ENCODE measurements at regions not wholly inside any gene's neighbourhood (a gene's known extent, or its start where the extent isn't known, plus 50 kb on each side); places are given as distances from the start of the nearest gene placed in this dataset.
"Not testable (repeated sequence)": the region's sequence is repeated elsewhere in the genome, so short reads cannot be mapped to it uniquely, and the experiment has no call there.

GRCh38 chr22:33160525-33160924, 102.3 kb upstream of the SYN3 start:
- no peak overlapping the region for H3K23ac ChIP-seq (ENCODE audit: low read length)
- H2AK5ac ChIP-seq (ENCODE audit: low read length) = no peak overlapping the region
- H3K9me3 ChIP-seq (ENCODE audit: insufficient read depth, low read depth, low read length) = peaks cover 3% of the 10 kb centered on the region
- H3K14ac ChIP-seq (ENCODE audit: low read length) = no peak overlapping the region
- H3K4ac ChIP-seq (ENCODE audit: low read depth, low read length) = no peak overlapping the region
- no peak overlapping the region for H3K27ac ChIP-seq (ENCODE audit: low read depth, low read length)
- H3K4me3 ChIP-seq (ENCODE audit: low read depth, low read length) = no peak overlapping the region
- no peak overlapping the region for H2BK12ac ChIP-seq (ENCODE audit: low read length)
- H3K79me1 ChIP-seq (ENCODE audit: low read length) = no peaks in the 10 kb centered on the region
- DNase-seq = no peak
- H3K4me1 ChIP-seq (ENCODE audit: control insufficient read depth in 1 of 2, insufficient read depth in 2 of 2, low read length in 2 of 2) = no peaks in the 10 kb centered on the region
- no peak overlapping the region for H4K12ac ChIP-seq (ENCODE audit: low read depth, low read length)
- H2AFZ ChIP-seq (ENCODE audit: insufficient read depth, low read length, poor library complexity) = no peak overlapping the region
- no peaks in the 10 kb centered on the region for H3K36me3 ChIP-seq (ENCODE audit: control insufficient read depth in 1 of 2, insufficient read depth in 2 of 2, low read length in 2 of 2)
- H3K79me2 ChIP-seq (ENCODE audit: control insufficient read depth, insufficient read depth, low read length, poor library complexity) = no peaks in the 10 kb centered on the region
- H3K9ac ChIP-seq (ENCODE audit: low read length) = no peak overlapping the region
- no peak overlapping the region for H3K18ac ChIP-seq (ENCODE audit: low read length)
- no peak overlapping the region for H2BK5ac ChIP-seq (ENCODE audit: low read depth, low read length, poor library complexity)
- WGBS (ENCODE audit: extremely low coverage, insufficient coverage, insufficient read length) = no CpG with 5 or more reads among the region's 1 CpG
- H2BK120ac ChIP-seq (ENCODE audit: insufficient read depth, low read length, poor library complexity) = no peak overlapping the region
- no peak overlapping the region for H4K8ac ChIP-seq (ENCODE audit: low read depth, low read length)
- H3K4me2 ChIP-seq (ENCODE audit: low read length) = no peak overlapping the region
- H4K91ac ChIP-seq (ENCODE audit: low read depth, low read length) = no peak overlapping the region
- H3K27me3 ChIP-seq (ENCODE audit: insufficient read depth, low read length) = no peaks in the 10 kb centered on the region

- not testable (repeated sequence) for H3K79me1 ChIP-seq (ENCODE audit: low read length); H3K9ac ChIP-seq (ENCODE audit: low read length); H2BK120ac ChIP-seq (ENCODE audit: insufficient read depth, low read length, poor library complexity); H3K4me3 ChIP-seq (ENCODE audit: low read depth, low read length); H2BK12ac ChIP-seq (ENCODE audit: low read length); H2AK5ac ChIP-seq (ENCODE audit: low read length); H3K27me3 ChIP-seq (ENCODE audit: insufficient read depth, low read length); H3K18ac ChIP-seq (ENCODE audit: low read length); H2AFZ ChIP-seq (ENCODE audit: insufficient read depth, low read length, poor library complexity); H3K4me1 ChIP-seq (ENCODE audit: control insufficient read depth in 1 of 2, insufficient read depth in 2 of 2, low read length in 2 of 2); H3K4ac ChIP-seq (ENCODE audit: low read depth, low read length); H2BK5ac ChIP-seq (ENCODE audit: low read depth, low read length, poor library complexity); H3K23ac ChIP-seq (ENCODE audit: low read length); H4K12ac ChIP-seq (ENCODE audit: low read depth, low read length); H3K79me2 ChIP-seq (ENCODE audit: control insufficient read depth, insufficient read depth, low read length, poor library complexity); H3K36me3 ChIP-seq (ENCODE audit: control insufficient read depth in 1 of 2, insufficient read depth in 2 of 2, low read length in 2 of 2); H4K8ac ChIP-seq (ENCODE audit: low read depth, low read length); DNase-seq; H3K14ac ChIP-seq (ENCODE audit: low read length); H4K91ac ChIP-seq (ENCODE audit: low read depth, low read length); H3K4me2 ChIP-seq (ENCODE audit: low read length); H3K9me3 ChIP-seq (ENCODE audit: insufficient read depth, low read depth, low read length); H3K27ac ChIP-seq (ENCODE audit: low read depth, low read length)
- no CpG with 5 or more reads among the region's 1 CpG for whole genome bisulfite sequencing (ENCODE audit: extremely low coverage, insufficient coverage, insufficient read length)
Measured at GRCh38 chr22:33154967-33155366, 96.8 kb upstream of the SYN3 start.

DNA sequence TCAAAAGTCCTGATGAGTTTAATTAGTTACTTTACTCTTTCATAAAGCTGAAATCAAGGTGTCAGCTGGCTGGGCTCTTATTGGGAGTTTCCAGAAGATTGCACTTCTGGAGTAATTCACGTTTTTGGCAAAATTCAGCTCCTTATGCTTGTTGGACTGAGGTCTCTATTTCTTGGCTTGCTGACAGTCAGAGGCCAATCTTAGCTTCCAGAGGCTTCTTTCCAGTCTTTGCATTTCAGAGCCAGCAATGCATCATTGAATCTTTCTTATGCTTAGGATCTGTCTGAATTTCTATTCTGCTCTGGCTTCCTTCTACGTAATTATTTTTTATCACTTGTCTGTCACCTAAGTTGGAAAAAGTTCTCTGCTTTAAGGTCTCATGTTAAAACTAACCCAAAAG, 91.4 kb upstream of the SYN3 start:
- Histone ChIP-seq H3K9ac (ENCODE audit: low read length) (no peak overlapping the region), H3K36me3 (ENCODE audit: control insufficient read depth in 1 of 2, insufficient read depth in 2 of 2, low read length in 2 of 2) (no peaks in the 10 kb centered on the region), H3K23ac (ENCODE audit: low read length) (no peak overlapping the region), H2AFZ (ENCODE audit: insufficient read depth, low read length, poor library complexity) (no peak overlapping the region), H4K8ac (ENCODE audit: low read depth, low read length) (no peak overlapping the region), H3K27me3 (ENCODE audit: insufficient read depth, low read length) (no peaks in the 10 kb centered on the region), H3K14ac (ENCODE audit: low read length) (no peak overlapping the region), H2BK12ac (ENCODE audit: low read length) (no peak overlapping the region), H4K12ac (ENCODE audit: low read depth, low read length) (no peak overlapping the region), H3K4ac (ENCODE audit: low read depth, low read length) (no peak overlapping the region), H2AK5ac (ENCODE audit: low read length) (no peak overlapping the region), H3K79me1 (ENCODE audit: low read length) (no peaks in the 10 kb centered on the region), H4K91ac (ENCODE audit: low read depth, low read length) (no peak overlapping the region), H3K79me2 (ENCODE audit: control insufficient read depth, insufficient read depth, low read length, poor library complexity) (no peaks in the 10 kb centered on the region), H3K18ac (ENCODE audit: low read length) (no peak overlapping the region), H2BK5ac (ENCODE audit: low read depth, low read length, poor library complexity) (no peak overlapping the region), H3K9me3 (ENCODE audit: insufficient read depth, low read depth, low read length) (no peaks in the 10 kb centered on the region), H3K4me1 (ENCODE audit: control insufficient read depth in 1 of 2, insufficient read depth in 2 of 2, low read length in 2 of 2) (no peaks in the 10 kb centered on the region), H3K4me2 (ENCODE audit: low read length) (no peak overlapping the region), H3K4me3 (ENCODE audit: low read depth, low read length) (no peak overlapping the region), H2BK120ac (ENCODE audit: insufficient read depth, low read length, poor library complexity) (no peak overlapping the region), H3K27ac (ENCODE audit: low read depth, low read length) (no peak overlapping the region)
- no CpG with 5 or more reads among the region's 2 CpGs for WGBS (ENCODE audit: extremely low coverage, insufficient coverage, insufficient read length)
- no peak for DNase-seq

GRCh38 chr22:33144721-33145120, 86.5 kb upstream of the SYN3 start:
- H3K36me3 ChIP-seq (ENCODE audit: control insufficient read depth in 1 of 2, insufficient read depth in 2 of 2, low read length in 2 of 2) = no peaks in the 10 kb centered on the region
- H3K4me1 ChIP-seq (ENCODE audit: control insufficient read depth in 1 of 2, insufficient read depth in 2 of 2, low read length in 2 of 2) = no peaks in the 10 kb centered on the region
- no peak overlapping the region for H2AK5ac ChIP-seq (ENCODE audit: low read length)
- no peak overlapping the region for H4K12ac ChIP-seq (ENCODE audit: low read depth, low read length)
- no peaks in the 10 kb centered on the region for H3K79me2 ChIP-seq (ENCODE audit: control insufficient read depth, insufficient read depth, low read length, poor library complexity)
- H3K14ac ChIP-seq (ENCODE audit: low read length) = no peak overlapping the region
- no peak overlapping the region for H3K18ac ChIP-seq (ENCODE audit: low read length)
- H2AFZ ChIP-seq (ENCODE audit: insufficient read depth, low read length, poor library complexity) = no peak overlapping the region
- H3K79me1 ChIP-seq (ENCODE audit: low read length) = no peaks in the 10 kb centered on the region
- H2BK5ac ChIP-seq (ENCODE audit: low read depth, low read length, poor library complexity) = no peak overlapping the region
- H3K23ac ChIP-seq (ENCODE audit: low read length) = no peak overlapping the region
- no peak overlapping the region for H3K9ac ChIP-seq (ENCODE audit: low read length)
- H3K27me3 ChIP-seq (ENCODE audit: insufficient read depth, low read length) = no peaks in the 10 kb centered on the region
- DNase-seq = no peak
- no peak overlapping the region for H3K4me3 ChIP-seq (ENCODE audit: low read depth, low read length)
- H3K9me3 ChIP-seq (ENCODE audit: insufficient read depth, low read depth, low read length) = no peaks in the 10 kb centered on the region
- no peak overlapping the region for H3K4me2 ChIP-seq (ENCODE audit: low read length)
- no peak overlapping the region for H4K91ac ChIP-seq (ENCODE audit: low read depth, low read length)
- no peak overlapping the region for H2BK120ac ChIP-seq (ENCODE audit: insufficient read depth, low read length, poor library complexity)
- no peak overlapping the region for H3K27ac ChIP-seq (ENCODE audit: low read depth, low read length)
- no CpG with 5 or more reads among the region's 1 CpG for WGBS (ENCODE audit: extremely low coverage, insufficient coverage, insufficient read length)
- no peak overlapping the region for H2BK12ac ChIP-seq (ENCODE audit: low read length)
- H4K8ac ChIP-seq (ENCODE audit: low read depth, low read length) = no peak overlapping the region
- H3K4ac ChIP-seq (ENCODE audit: low read depth, low read length) = no peak overlapping the region

Measured in trophoblast cell (in vitro differentiated cells and primary cell).